ENCODE measurements at regions not wholly inside any gene's neighbourhood (a gene's known extent, or its start where the extent isn't known, plus 50 kb on each side); places are given as distances from the start of the nearest gene placed in this dataset.

GRCh38 chr2:157159221-157159934 is 98.1 kb upstream of the GALNT5 start:
- ATAC-seq, result peak; percentile 91
- DNase-seq, result no peak

DNA sequence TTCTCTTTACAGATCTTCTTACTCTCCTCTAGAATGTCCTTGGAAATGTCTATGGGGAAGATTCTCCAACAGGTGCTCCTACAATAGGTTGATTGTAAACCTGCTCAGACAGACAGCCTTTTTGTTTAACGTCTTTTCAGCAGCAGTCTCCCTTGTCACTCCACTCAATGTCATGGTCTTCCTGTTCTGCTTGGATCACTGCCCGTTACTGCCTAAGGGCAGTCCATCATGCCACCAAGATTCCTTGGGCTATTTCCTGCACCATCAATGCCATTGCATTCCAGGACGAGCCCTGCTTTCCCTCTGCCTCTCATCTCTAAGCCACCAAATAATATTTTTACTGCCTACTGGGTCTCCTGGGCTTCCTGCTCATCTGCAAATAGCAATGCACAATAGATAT is 97.4 kb upstream of the GALNT5 start:
- DNase-seq (peak in 1 of 3 donors; percentile 54), ATAC-seq (peak; percentile 78)
- Histone ChIP-seq H3K4me1 (ENCODE audit: low read depth) (peaks cover 17% of the 10 kb centered on the region), H3K9me3 (peaks cover 2% of the 10 kb centered on the region), H3K36me3 (ENCODE audit: low read depth) (no peaks in the 10 kb centered on the region), H3K4me3 (no peak overlapping the region)
- no peak for TF ChIP-seq CTCF (IDR thresholded peaks at IDR 0.05)
- intact Hi-C loops (cut with DNase I, micrococcal nuclease), result no loop called here

More at GRCh38 chr2:157159221-157159934, 98.1 kb upstream of the GALNT5 start:
- Histone ChIP-seq H3K36me3 (ENCODE audit: low read depth) (no peaks in the 10 kb centered on the region), H3K9me3 (no peaks in the 10 kb centered on the region), H3K4me3 (no peak overlapping the region), H3K4me1 (ENCODE audit: low read depth) (peaks cover 17% of the 10 kb centered on the region)
- intact Hi-C loops (cut with DNase I, micrococcal nuclease), result no loop called here
- TF ChIP-seq CTCF (IDR thresholded peaks at IDR 0.05), result no peak

- Histone ChIP-seq H3K4me3 (no peak overlapping the region), H3K36me3 (ENCODE audit: low read depth) (no peaks in the 10 kb centered on the region), H3K9me3 (peaks cover 2% of the 10 kb centered on the region), H3K4me1 (ENCODE audit: low read depth) (peaks cover 10% of the 10 kb centered on the region)
- DNase-seq, result no peak
- no peak for TF ChIP-seq CTCF (IDR thresholded peaks at IDR 0.05)
- no peak for ATAC-seq
- intact Hi-C loops (cut with DNase I, micrococcal nuclease), result no loop called here
Observed at GRCh38 chr2:157164370-157164769, 93.1 kb upstream of the GALNT5 start.

DNA sequence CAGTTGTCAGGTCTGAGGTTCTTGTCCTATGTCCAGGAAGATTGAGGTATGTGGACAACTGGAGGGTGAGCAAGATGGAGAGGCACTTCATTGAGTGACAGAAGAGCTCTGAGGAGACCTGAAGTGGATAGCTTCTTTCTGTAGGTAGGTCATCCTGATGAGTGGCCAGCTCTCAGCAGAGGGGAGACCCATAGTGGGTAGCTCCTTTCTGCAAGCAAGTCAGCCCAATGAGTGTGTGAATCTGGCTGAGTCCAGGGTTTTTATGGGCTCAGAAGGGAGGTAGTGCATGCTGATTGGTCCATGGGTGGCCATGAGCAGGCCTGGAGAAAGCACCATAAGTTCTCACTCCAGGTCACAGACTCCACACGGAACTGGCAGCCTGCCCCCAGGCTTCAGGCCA is 92.6 kb upstream of the GALNT5 start:
- Histone ChIP-seq H3K36me3 (ENCODE audit: low read depth) (no peaks in the 10 kb centered on the region), H3K4me1 (ENCODE audit: low read depth) (peaks cover 6% of the 10 kb centered on the region), H3K9me3 (peaks cover 2% of the 10 kb centered on the region), H3K4me3 (no peak overlapping the region)
- ATAC-seq (no peak), DNase-seq (no peak)
- no peak for TF ChIP-seq CTCF (IDR thresholded peaks at IDR 0.05)
- intact Hi-C loops (cut with DNase I, micrococcal nuclease), result no loop called here

DNA sequence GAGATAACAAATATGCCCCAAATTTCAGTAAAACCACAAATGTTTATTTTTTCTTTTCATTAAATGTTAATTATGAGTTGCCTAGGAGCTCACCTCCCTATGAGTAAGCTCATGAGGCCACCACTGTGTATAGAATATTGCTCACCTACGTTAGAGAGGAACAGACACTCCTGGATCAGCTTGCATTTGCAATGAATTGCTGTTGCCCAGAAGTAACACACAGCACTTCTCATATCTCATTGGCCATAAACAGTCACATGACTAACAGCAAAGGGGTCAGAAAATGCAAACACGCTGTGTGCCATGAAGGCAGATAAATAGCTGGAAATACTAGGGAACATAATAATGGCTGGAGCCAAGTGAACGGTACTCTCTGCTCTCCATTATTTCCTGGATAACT is 89.0 kb upstream of the GALNT5 start:
- intact Hi-C loops (cut with DNase I, micrococcal nuclease), result no loop called here
- Histone ChIP-seq H3K36me3 (ENCODE audit: low read depth) (no peaks in the 10 kb centered on the region), H3K4me3 (no peak overlapping the region), H3K4me1 (ENCODE audit: low read depth) (no peaks in the 10 kb centered on the region), H3K9me3 (peaks cover 2% of the 10 kb centered on the region)
- ATAC-seq (no peak), DNase-seq (no peak)
- no peak for TF ChIP-seq CTCF (IDR thresholded peaks at IDR 0.05)

- H3K9me3 ChIP-seq, result peaks cover 2% of the 10 kb centered on the region
- no peak overlapping the region for H3K4me3 ChIP-seq
- intact Hi-C loops (cut with DNase I, micrococcal nuclease), result no loop called here
- no peaks in the 10 kb centered on the region for H3K36me3 ChIP-seq (ENCODE audit: low read depth)
- TF ChIP-seq CTCF (IDR thresholded peaks at IDR 0.05), result no peak
- DNase-seq (no peak), ATAC-seq (no peak)
- no peaks in the 10 kb centered on the region for H3K4me1 ChIP-seq (ENCODE audit: low read depth)
Observed at GRCh38 chr2:157169889-157170288, 87.6 kb upstream of the GALNT5 start.
